ENCODE measurements at regions not wholly inside any gene's neighbourhood (a gene's known extent, or its start where the extent isn't known, plus 50 kb on each side); places are given as distances from the start of the nearest gene placed in this dataset.

DNA sequence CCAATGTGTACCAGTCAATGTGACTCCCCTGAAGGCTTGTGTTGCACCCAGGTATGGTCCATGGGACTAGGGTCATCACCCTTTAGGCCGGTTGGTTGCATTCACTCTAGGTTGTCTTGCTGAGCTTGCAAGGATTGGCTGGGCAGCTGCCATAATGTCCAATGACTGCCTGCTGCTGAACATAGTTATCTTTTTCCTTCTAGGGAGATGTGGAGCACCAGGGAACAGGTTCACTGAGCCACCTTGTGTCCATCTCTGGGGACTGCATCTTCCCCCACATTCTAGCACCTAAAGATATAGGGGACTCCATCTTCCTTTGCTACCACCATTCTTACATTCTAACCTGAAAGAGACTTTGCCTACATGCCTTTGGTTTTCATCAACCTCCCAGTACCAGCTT lies 580.4 kb upstream of the TBL1XR1 start:
- H3K4me3 ChIP-seq (ENCODE audit: low read depth in 1 of 2, low read length in 1 of 2): no peak overlapping the region
- no peaks in the 10 kb centered on the region for H3K27me3 ChIP-seq
- TF ChIP-seq, protein P1, sequence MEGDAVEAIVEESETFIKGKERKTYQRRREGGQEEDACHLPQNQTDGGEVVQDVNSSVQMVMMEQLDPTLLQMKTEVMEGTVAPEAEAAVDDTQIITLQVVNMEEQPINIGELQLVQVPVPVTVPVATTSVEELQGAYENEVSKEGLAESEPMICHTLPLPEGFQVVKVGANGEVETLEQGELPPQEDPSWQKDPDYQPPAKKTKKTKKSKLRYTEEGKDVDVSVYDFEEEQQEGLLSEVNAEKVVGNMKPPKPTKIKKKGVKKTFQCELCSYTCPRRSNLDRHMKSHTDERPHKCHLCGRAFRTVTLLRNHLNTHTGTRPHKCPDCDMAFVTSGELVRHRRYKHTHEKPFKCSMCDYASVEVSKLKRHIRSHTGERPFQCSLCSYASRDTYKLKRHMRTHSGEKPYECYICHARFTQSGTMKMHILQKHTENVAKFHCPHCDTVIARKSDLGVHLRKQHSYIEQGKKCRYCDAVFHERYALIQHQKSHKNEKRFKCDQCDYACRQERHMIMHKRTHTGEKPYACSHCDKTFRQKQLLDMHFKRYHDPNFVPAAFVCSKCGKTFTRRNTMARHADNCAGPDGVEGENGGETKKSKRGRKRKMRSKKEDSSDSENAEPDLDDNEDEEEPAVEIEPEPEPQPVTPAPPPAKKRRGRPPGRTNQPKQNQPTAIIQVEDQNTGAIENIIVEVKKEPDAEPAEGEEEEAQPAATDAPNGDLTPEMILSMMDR (IDR thresholded peaks at IDR 0.05): peak; percentile 70
- H3K9me3 ChIP-seq: no peaks in the 10 kb centered on the region
- H3K36me3 ChIP-seq: no peaks in the 10 kb centered on the region
- peaks cover 25 to 26% of the 10 kb centered on the region in 2 experiments for H3K4me1 ChIP-seq (ENCODE audit: control insufficient read depth in 1 of 2, insufficient read depth in 1 of 2, low read depth in 1 of 2, low read length in 1 of 2)
- peak overlapping the region; percentile 70 for H3K27ac ChIP-seq

- no peaks in the 10 kb centered on the region for H3K36me3 ChIP-seq
- TF ChIP-seq, protein P1 (IDR thresholded peaks at IDR 0.05): no peak
- peaks cover 25 to 26% of the 10 kb centered on the region in 2 experiments for H3K4me1 ChIP-seq (ENCODE audit: control insufficient read depth in 1 of 2, insufficient read depth in 1 of 2, low read depth in 1 of 2, low read length in 1 of 2)
- no peaks in the 10 kb centered on the region for H3K9me3 ChIP-seq
- peak overlapping the region; percentile 70 for H3K27ac ChIP-seq
- no peaks in the 10 kb centered on the region for H3K27me3 ChIP-seq
- no peak overlapping the region for H3K4me3 ChIP-seq (ENCODE audit: low read depth in 1 of 2, low read length in 1 of 2)
Observed at GRCh38 chr3:177778633-177779032, 581.4 kb upstream of the TBL1XR1 start.

- Histone ChIP-seq H3K4me1 (ENCODE audit: control insufficient read depth in 1 of 2, insufficient read depth in 1 of 2, low read depth in 1 of 2, low read length in 1 of 2) (peaks cover 25 to 26% of the 10 kb centered on the region in 2 experiments), H3K36me3 (no peaks in the 10 kb centered on the region), H3K9me3 (no peaks in the 10 kb centered on the region), H3K27me3 (no peaks in the 10 kb centered on the region), H3K27ac (peak overlapping the region; percentile 35), H3K4me3 (ENCODE audit: low read depth in 1 of 2, low read length in 1 of 2) (no peak overlapping the region)
- TF ChIP-seq, protein P1 (IDR thresholded peaks at IDR 0.05): no peak
Observed at GRCh38 chr3:177781686-177782161, 584.4 kb upstream of the TBL1XR1 start.

GRCh38 chr3:177783338-177783737 lies 586.1 kb upstream of the TBL1XR1 start:
- peaks cover 18 to 19% of the 10 kb centered on the region in 2 experiments for H3K4me1 ChIP-seq (ENCODE audit: control insufficient read depth in 1 of 2, insufficient read depth in 1 of 2, low read depth in 1 of 2, low read length in 1 of 2)
- H3K27ac ChIP-seq: no peak overlapping the region
- H3K4me3 ChIP-seq (ENCODE audit: low read depth in 1 of 2, low read length in 1 of 2): no peak overlapping the region
- H3K9me3 ChIP-seq: no peaks in the 10 kb centered on the region
- no peaks in the 10 kb centered on the region for H3K36me3 ChIP-seq
- TF ChIP-seq, protein P1 (IDR thresholded peaks at IDR 0.05): no peak
- H3K27me3 ChIP-seq: no peaks in the 10 kb centered on the region

DNA sequence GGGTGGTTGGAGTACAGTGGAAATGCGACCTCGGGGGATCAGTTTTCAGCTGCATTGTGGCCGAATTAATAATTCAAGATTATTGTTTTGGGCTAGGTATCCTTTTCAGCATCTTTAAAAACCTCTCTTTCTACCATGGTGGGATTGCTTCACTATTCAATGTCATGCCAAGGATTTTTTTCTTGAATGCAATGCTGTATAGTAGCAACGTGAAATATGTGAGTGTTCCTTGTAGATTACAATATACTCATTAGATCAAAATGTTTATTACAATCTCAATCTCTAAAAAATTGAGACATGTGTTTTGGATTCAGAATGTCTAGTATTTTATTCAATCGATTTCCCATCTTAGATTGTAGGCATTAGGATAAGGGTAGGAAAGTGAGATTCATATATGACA lies 586.5 kb upstream of the TBL1XR1 start:
- Histone ChIP-seq H3K4me3 (ENCODE audit: low read depth in 1 of 2, low read length in 1 of 2) (no peak overlapping the region), H3K27ac (no peak overlapping the region), H3K36me3 (no peaks in the 10 kb centered on the region), H3K4me1 (ENCODE audit: control insufficient read depth in 1 of 2, insufficient read depth in 1 of 2, low read depth in 1 of 2, low read length in 1 of 2) (peaks cover 14% of the 10 kb centered on the region in 2 experiments), H3K9me3 (no peaks in the 10 kb centered on the region), H3K27me3 (no peaks in the 10 kb centered on the region)
- TF ChIP-seq, protein P1 (IDR thresholded peaks at IDR 0.05): no peak
